GM19035 (cell line): ENCODE measurements at regions not wholly inside any gene's neighbourhood (a gene's known extent, or its start where the extent isn't known, plus 50 kb on each side); places are given as distances from the start of the nearest gene placed in this dataset.

Experiments
- ATAC-seq: cut with Tn5 transposase; IDR thresholded peaks from one replicate; pipeline ENCODE4 v1.9.1; 2021; ENCODE audit not compliant: unreplicated experiment

GRCh38 chr22:47943729-47944700, 1181.6 kb downstream of the TBC1D22A start:
- ATAC-seq, result no peak

- no peak for ATAC-seq
These were observed 1177.8 kb downstream of the TBC1D22A start for GRCh38 chr22:47940211-47940610.

GRCh38 chr22:47933891-47934290, 1171.4 kb downstream of the TBC1D22A start:
- ATAC-seq, result no peak

GRCh38 chr22:47933226-47933625, 1170.8 kb downstream of the TBC1D22A start:
- ATAC-seq, result no peak

- ATAC-seq, result no peak
These were observed 1167.3 kb downstream of the TBC1D22A start for GRCh38 chr22:47929646-47930185.

- no peak for ATAC-seq
These were observed 1166.6 kb downstream of the TBC1D22A start for GRCh38 chr22:47929073-47929472.

- ATAC-seq, result no peak
These were observed 1166.2 kb downstream of the TBC1D22A start for GRCh38 chr22:47928631-47929030.

GRCh38 chr22:47927648-47928210, 1165.3 kb downstream of the TBC1D22A start:
- ATAC-seq, result no peak

- ATAC-seq, result no peak
These were observed 1160.6 kb downstream of the TBC1D22A start for GRCh38 chr22:47923011-47923427.

GRCh38 chr22:47921906-47922305, 1159.5 kb downstream of the TBC1D22A start:
- no peak for ATAC-seq

- no peak for ATAC-seq
These were observed 1158.0 kb downstream of the TBC1D22A start for GRCh38 chr22:47920380-47920959.

- no peak for ATAC-seq
These were observed 1157.4 kb downstream of the TBC1D22A start for GRCh38 chr22:47919893-47920292.

- no peak for ATAC-seq
These were observed 1156.6 kb downstream of the TBC1D22A start for GRCh38 chr22:47919001-47919441.

GRCh38 chr22:47918276-47918921, 1155.9 kb downstream of the TBC1D22A start:
- ATAC-seq, result no peak

- ATAC-seq, result no peak
These were observed 1152.1 kb downstream of the TBC1D22A start for GRCh38 chr22:47914481-47915097.

GRCh38 chr22:47902646-47903180, 1140.3 kb downstream of the TBC1D22A start:
- no peak for ATAC-seq

- no peak for ATAC-seq
These were observed 1139.5 kb downstream of the TBC1D22A start for GRCh38 chr22:47901911-47902310.

GRCh38 chr22:47899894-47900293, 1137.4 kb downstream of the TBC1D22A start:
- ATAC-seq, result no peak

GRCh38 chr22:47898946-47899345, 1136.5 kb downstream of the TBC1D22A start:
- ATAC-seq, result no peak

GRCh38 chr22:47891609-47892008, 1129.2 kb downstream of the TBC1D22A start:
- no peak for ATAC-seq
